ENCODE measurements at regions not wholly inside any gene's neighbourhood (a gene's known extent, or its start where the extent isn't known, plus 50 kb on each side); places are given as distances from the start of the nearest gene placed in this dataset.

- Histone ChIP-seq H3K9me3 (ENCODE audit: insufficient read depth, low read length) (peaks cover 7% of the 10 kb centered on the region; the same call in 1 of the 2 replicates), H4K20me1 (ENCODE audit: insufficient read depth, low read length) (no peaks in the 10 kb centered on the region), H3K27ac (ENCODE audit: low read length) (no peak overlapping the region), H3K36me3 (replicated peaks; ENCODE audit: low read depth, low read length) (no peaks in the 10 kb centered on the region), H3K27me3 (ENCODE audit: low read depth, low read length) (peaks cover 70% of the 10 kb centered on the region), H2AFZ (ENCODE audit: low read depth, low read length) (no peak overlapping the region), H3K4me2 (ENCODE audit: low read length) (no peak overlapping the region), H3K79me2 (ENCODE audit: low read length) (no peaks in the 10 kb centered on the region), H3K9ac (ENCODE audit: low read length) (no peak overlapping the region), H3K4me3 (ENCODE audit: low read length) (no peak overlapping the region), H3K4me1 (ENCODE audit: low read length) (peaks cover 18% of the 10 kb centered on the region)
- TF ChIP-seq CTCF (IDR thresholded peaks at IDR 0.05; ENCODE audit: low read depth, low read length) (no peak), EZH2phosphoT487 (IDR thresholded peaks at IDR 0.05; ENCODE audit: low read depth) (no peak)
Observed at GRCh38 chr7:41879403-41879802, 176.5 kb upstream of the INHBA start.

GRCh38 chr7:41878309-41879295, 175.7 kb upstream of the INHBA start:
- peaks cover 18% of the 10 kb centered on the region for H3K4me1 ChIP-seq (ENCODE audit: low read length)
- H3K4me3 ChIP-seq (ENCODE audit: low read length): no peak overlapping the region
- peaks cover 7% of the 10 kb centered on the region; the same call in 1 of the 2 replicates for H3K9me3 ChIP-seq (ENCODE audit: insufficient read depth, low read length)
- no peaks in the 10 kb centered on the region for H3K79me2 ChIP-seq (ENCODE audit: low read length)
- H3K4me2 ChIP-seq (ENCODE audit: low read length): no peak overlapping the region
- H3K27ac ChIP-seq (ENCODE audit: low read length): no peak overlapping the region
- no peak overlapping the region for H2AFZ ChIP-seq (ENCODE audit: low read depth, low read length)
- H3K9ac ChIP-seq (ENCODE audit: low read length): no peak overlapping the region
- TF ChIP-seq CTCF (IDR thresholded peaks at IDR 0.05; ENCODE audit: low read depth, low read length): no peak
- TF ChIP-seq EZH2phosphoT487 (IDR thresholded peaks at IDR 0.05; ENCODE audit: low read depth): no peak
- H3K27me3 ChIP-seq (ENCODE audit: low read depth, low read length): peaks cover 68% of the 10 kb centered on the region
- H3K36me3 ChIP-seq (replicated peaks; ENCODE audit: low read depth, low read length): no peaks in the 10 kb centered on the region
- no peaks in the 10 kb centered on the region for H4K20me1 ChIP-seq (ENCODE audit: insufficient read depth, low read length)

GRCh38 chr7:41877118-41877517, 174.2 kb upstream of the INHBA start:
- H3K36me3 ChIP-seq (replicated peaks; ENCODE audit: low read depth, low read length): no peaks in the 10 kb centered on the region

More at GRCh38 chr7:41877118-41877517, 174.2 kb upstream of the INHBA start:
- Histone ChIP-seq H2AFZ (ENCODE audit: low read depth, low read length) (no peak overlapping the region), H3K4me2 (ENCODE audit: low read length) (no peak overlapping the region), H3K4me3 (ENCODE audit: low read length) (no peak overlapping the region), H3K79me2 (ENCODE audit: low read length) (no peaks in the 10 kb centered on the region), H3K27ac (ENCODE audit: low read length) (no peak overlapping the region), H3K9me3 (ENCODE audit: insufficient read depth, low read length) (no peaks in the 10 kb centered on the region), H3K27me3 (ENCODE audit: low read depth, low read length) (peaks cover 66% of the 10 kb centered on the region), H3K4me1 (ENCODE audit: low read length) (peaks cover 9% of the 10 kb centered on the region), H3K9ac (ENCODE audit: low read length) (no peak overlapping the region), H4K20me1 (ENCODE audit: insufficient read depth, low read length) (no peaks in the 10 kb centered on the region)
- TF ChIP-seq EZH2phosphoT487 (IDR thresholded peaks at IDR 0.05; ENCODE audit: low read depth): no peak
- no peak for TF ChIP-seq CTCF (IDR thresholded peaks at IDR 0.05; ENCODE audit: low read depth, low read length)
